ENCODE measurements at regions not wholly inside any gene's neighbourhood (a gene's known extent, or its start where the extent isn't known, plus 50 kb on each side); places are given as distances from the start of the nearest gene placed in this dataset.

DNA sequence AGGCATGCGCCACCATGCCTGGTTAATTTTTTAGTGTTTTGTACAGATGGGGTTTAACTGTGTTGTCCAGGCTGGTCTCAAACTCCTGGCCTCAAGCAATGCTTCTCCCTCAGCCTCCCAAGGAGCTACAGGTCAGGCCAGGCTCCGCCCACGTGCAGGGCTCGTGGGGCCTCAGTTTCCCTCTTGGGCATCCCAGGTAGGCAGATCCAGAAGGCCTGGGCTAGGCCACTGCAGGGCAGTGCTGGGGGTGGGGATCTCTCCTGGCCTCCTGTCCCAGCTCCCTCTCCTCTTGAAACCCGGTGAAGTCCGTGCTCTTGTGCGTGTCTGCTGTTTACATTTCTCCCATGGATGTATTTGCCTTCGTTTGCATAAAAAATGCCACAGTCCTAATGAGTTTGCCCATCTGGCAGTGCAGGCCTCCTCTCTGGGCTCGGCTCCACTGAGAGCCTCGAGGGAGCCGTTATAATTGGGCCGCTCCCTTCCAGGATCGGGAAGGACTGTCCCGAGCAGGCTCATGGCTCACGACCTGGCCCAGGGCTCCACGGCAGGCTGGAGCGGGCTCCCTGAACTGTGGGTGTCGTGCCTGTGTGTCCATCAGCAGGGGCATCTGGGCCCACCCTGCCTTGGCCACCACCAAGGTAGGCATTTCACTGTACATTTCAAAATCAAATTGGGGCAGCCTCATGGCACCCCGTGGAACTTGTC lies 52.6 kb upstream of the RUFY1 start:
- no peaks in the 10 kb centered on the region for H3K27me3 ChIP-seq (ENCODE audit: control insufficient read depth in 2 of 2, insufficient read depth in 2 of 2, low read length in 2 of 2)
- H3K4me3 ChIP-seq (replicated peaks in 1 of 3; ENCODE audit: insufficient read depth in 1 of 3, low read depth in 1 of 3, low read length in 3 of 3), result no peak overlapping the region
- TF ChIP-seq POLR2AphosphoS5 (IDR thresholded peaks at IDR 0.05; ENCODE audit: insufficient read depth, low read depth, low read length), result no peak
- no peaks in the 10 kb centered on the region for H4K20me1 ChIP-seq (replicated peaks; ENCODE audit: control insufficient read depth, extremely low read depth, insufficient read depth, low read length)
- no peak for FAIRE-seq
- dilution Hi-C loops (cut with MboI; ENCODE audit: extremely low pct_ligation_motif_present, low sequenced_read_pairs), result no loop called here
- H3K4me2 ChIP-seq (ENCODE audit: insufficient read depth, low read length), result no peak overlapping the region
- no TSS peak for BruUV-seq (replicated peaks)
- H3K4me1 ChIP-seq (ENCODE audit: control insufficient read depth, extremely low read depth, insufficient read depth, low read length), result no peaks in the 10 kb centered on the region
- no peaks in the 10 kb centered on the region for H3K9me1 ChIP-seq (replicated peaks; ENCODE audit: control insufficient read depth, extremely low read depth, insufficient read depth, low read length)
- no peak overlapping the region for H2AFZ ChIP-seq (ENCODE audit: low read depth, low read length)
- no peaks in the 10 kb centered on the region for H3K9me3 ChIP-seq (replicated peaks; ENCODE audit: control insufficient read depth, insufficient read depth, low read length)
- CTCF ChIA-PET, result interaction anchor here (1.8 kb wide), 1 partner anchor 1263 kb away, joined by 7 read pairs; no protein-coding TSS in a partner anchor
- no peak overlapping the region for H3K9ac ChIP-seq (replicated peaks; ENCODE audit: extremely low read depth, insufficient read depth, low read length)
- intact Hi-C loops (cut with micrococcal nuclease), result loop anchor here (10.0 kb wide), 1 partner anchor 873 kb away; the partner anchor contains the start of gene CLK4
- H3K36me3 ChIP-seq (ENCODE audit: control insufficient read depth in 2 of 2, extremely low read depth in 1 of 2, insufficient read depth in 2 of 2, low read length in 2 of 2), result no peaks in the 10 kb centered on the region
- no peaks in the 10 kb centered on the region for H3K79me2 ChIP-seq (ENCODE audit: control insufficient read depth, insufficient read depth, low read length)
- no peak for DNase-seq (ENCODE audit: low read depth, low spot score)
- POLR2A ChIA-PET, result no interaction called here
- H3K27ac ChIP-seq (ENCODE audit: insufficient read depth, low read depth, low read length), result no peak overlapping the region

- Histone ChIP-seq H3K4me1 (ENCODE audit: control insufficient read depth, extremely low read depth, insufficient read depth, low read length) (no peaks in the 10 kb centered on the region), H3K79me2 (ENCODE audit: control insufficient read depth, insufficient read depth, low read length) (no peaks in the 10 kb centered on the region), H3K4me2 (ENCODE audit: insufficient read depth, low read length) (no peak overlapping the region), H3K4me3 (replicated peaks in 1 of 3; ENCODE audit: insufficient read depth in 1 of 3, low read depth in 1 of 3, low read length in 3 of 3) (no peak overlapping the region), H3K36me3 (ENCODE audit: control insufficient read depth in 2 of 2, extremely low read depth in 1 of 2, insufficient read depth in 2 of 2, low read length in 2 of 2) (no peaks in the 10 kb centered on the region), H3K9me1 (replicated peaks; ENCODE audit: control insufficient read depth, extremely low read depth, insufficient read depth, low read length) (no peaks in the 10 kb centered on the region), H3K9ac (replicated peaks; ENCODE audit: extremely low read depth, insufficient read depth, low read length) (no peak overlapping the region), H3K27me3 (ENCODE audit: control insufficient read depth in 2 of 2, insufficient read depth in 2 of 2, low read length in 2 of 2) (no peaks in the 10 kb centered on the region), H3K27ac (ENCODE audit: insufficient read depth, low read depth, low read length) (no peak overlapping the region), H2AFZ (ENCODE audit: low read depth, low read length) (no peak overlapping the region), H3K9me3 (replicated peaks; ENCODE audit: control insufficient read depth, insufficient read depth, low read length) (no peaks in the 10 kb centered on the region), H4K20me1 (replicated peaks; ENCODE audit: control insufficient read depth, extremely low read depth, insufficient read depth, low read length) (no peaks in the 10 kb centered on the region)
- FAIRE-seq (no peak), DNase-seq (ENCODE audit: low read depth, low spot score) (no peak)
- TF ChIP-seq CTCF (IDR thresholded peaks at IDR 0.05; ENCODE audit: extremely low read depth in 1 of 2, insufficient read depth in 1 of 2, low read depth in 1 of 2, low read length in 2 of 2) (no peak), EZH2 (IDR thresholded peaks at IDR 0.05; ENCODE audit: borderline replicate concordance, low read depth, low read length, severe bottlenecking) (no peak)
- dilution Hi-C loops (cut with MboI; ENCODE audit: extremely low pct_ligation_motif_present, low sequenced_read_pairs) (no loop called here), intact Hi-C loops (cut with micrococcal nuclease) (loop anchor here (10.0 kb wide), 1 partner anchor 871 kb away; the partner anchor contains the start of gene CLK4)
- ChIA-PET POLR2A (no interaction called here), CTCF (interaction anchor here (0.6 to 1.8 kb wide), 4 partner anchors 40 to 1261 kb away, joined by 3 to 7 read pairs (median 4); no protein-coding TSS in a partner anchor)
- BruUV-seq (replicated peaks), result no TSS peak
These were observed 54.4 kb upstream of the RUFY1 start for GRCh38 chr5:179495906-179496455.

Data from endothelial cell of umbilical vein (primary cell).